ENCODE measurements at regions not wholly inside any gene's neighbourhood (a gene's known extent, or its start where the extent isn't known, plus 50 kb on each side); places are given as distances from the start of the nearest gene placed in this dataset.

DNA sequence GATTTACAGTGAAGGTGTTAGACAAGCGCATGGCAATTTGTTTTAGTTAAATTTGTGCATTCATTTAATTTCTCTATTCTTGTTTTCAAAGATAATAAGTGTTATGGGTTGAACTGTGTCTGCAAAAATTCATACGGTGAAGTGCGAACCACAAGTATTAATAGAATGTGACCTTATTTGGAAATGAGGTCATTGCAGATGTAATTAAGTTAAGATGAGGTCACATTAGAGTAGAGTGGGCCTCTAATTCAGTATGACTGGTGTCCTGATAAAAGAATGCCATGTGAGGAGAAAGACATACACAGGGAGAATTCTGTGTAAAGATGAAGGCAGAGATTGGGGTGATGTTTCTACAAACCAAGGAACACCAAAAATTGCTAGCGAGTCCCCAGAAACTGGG lies 158.8 kb upstream of the SEMA3E start:
- H3K4me1 ChIP-seq (ENCODE audit: insufficient read depth, low read length, poor library complexity, severe bottlenecking): no peaks in the 10 kb centered on the region
- no peaks in the 10 kb centered on the region for H3K9me3 ChIP-seq (ENCODE audit: low read length)
- H3K27ac ChIP-seq (ENCODE audit: low read depth, low read length, poor library complexity, severe bottlenecking): no peak overlapping the region
- no peaks in the 10 kb centered on the region for H3K36me3 ChIP-seq (ENCODE audit: insufficient read depth, low read length)
- ChIA-PET POLR2A (no interaction called here), CTCF (ENCODE audit: unreplicated experiment) (no interaction called here)
- no peak for DNase-seq (ENCODE audit: low spot score)
- intact Hi-C loops (cut with micrococcal nuclease; ENCODE audit: unreplicated experiment): no loop called here
- no TSS peak for BruUV-seq (replicated peaks)
- H2AFZ ChIP-seq (ENCODE audit: low read length): no peak overlapping the region
- TF ChIP-seq CTCF (conservative IDR thresholded peaks at IDR 0.05; ENCODE audit: low read length) (no peak), EZH2phosphoT487 (IDR thresholded peaks at IDR 0.05; ENCODE audit: borderline replicate concordance, low read depth, low read length) (no peak)
- H3K4me2 ChIP-seq (ENCODE audit: low read length): no peak overlapping the region
- H4K20me1 ChIP-seq (ENCODE audit: insufficient read depth, low read length): no peaks in the 10 kb centered on the region
- no peaks in the 10 kb centered on the region for H3K9me2 ChIP-seq (ENCODE audit: insufficient read depth, low read length)
- no peaks in the 10 kb centered on the region for H3K79me2 ChIP-seq (ENCODE audit: insufficient read depth, low read depth, low read length)
- no peak overlapping the region for H3K4me3 ChIP-seq (ENCODE audit: low read depth, low read length, poor library complexity, severe bottlenecking)

GRCh38 chr7:83806538-83806937 lies 157.6 kb upstream of the SEMA3E start:
- ChIA-PET CTCF (ENCODE audit: unreplicated experiment) (no interaction called here), POLR2A (interaction anchor here (0.7 kb wide), 1 partner anchor 61 kb away, joined by 3 read pairs; no protein-coding TSS in a partner anchor)
- Histone ChIP-seq H3K27ac (ENCODE audit: low read depth, low read length, poor library complexity, severe bottlenecking) (no peak overlapping the region), H2AFZ (ENCODE audit: low read length) (no peak overlapping the region), H4K20me1 (ENCODE audit: insufficient read depth, low read length) (no peaks in the 10 kb centered on the region), H3K4me3 (ENCODE audit: low read depth, low read length, poor library complexity, severe bottlenecking) (no peak overlapping the region), H3K9me3 (ENCODE audit: low read length) (no peaks in the 10 kb centered on the region), H3K79me2 (ENCODE audit: insufficient read depth, low read depth, low read length) (no peaks in the 10 kb centered on the region), H3K4me1 (ENCODE audit: insufficient read depth, low read length, poor library complexity, severe bottlenecking) (no peaks in the 10 kb centered on the region), H3K9me2 (ENCODE audit: insufficient read depth, low read length) (no peaks in the 10 kb centered on the region), H3K4me2 (ENCODE audit: low read length) (no peak overlapping the region), H3K36me3 (ENCODE audit: insufficient read depth, low read length) (no peaks in the 10 kb centered on the region)
- no TSS peak for BruUV-seq (replicated peaks)
- TF ChIP-seq CTCF (conservative IDR thresholded peaks at IDR 0.05; ENCODE audit: low read length) (no peak), EZH2phosphoT487 (IDR thresholded peaks at IDR 0.05; ENCODE audit: borderline replicate concordance, low read depth, low read length) (no peak)
- intact Hi-C loops (cut with micrococcal nuclease; ENCODE audit: unreplicated experiment): no loop called here
- DNase-seq (ENCODE audit: low spot score): no peak

DNA sequence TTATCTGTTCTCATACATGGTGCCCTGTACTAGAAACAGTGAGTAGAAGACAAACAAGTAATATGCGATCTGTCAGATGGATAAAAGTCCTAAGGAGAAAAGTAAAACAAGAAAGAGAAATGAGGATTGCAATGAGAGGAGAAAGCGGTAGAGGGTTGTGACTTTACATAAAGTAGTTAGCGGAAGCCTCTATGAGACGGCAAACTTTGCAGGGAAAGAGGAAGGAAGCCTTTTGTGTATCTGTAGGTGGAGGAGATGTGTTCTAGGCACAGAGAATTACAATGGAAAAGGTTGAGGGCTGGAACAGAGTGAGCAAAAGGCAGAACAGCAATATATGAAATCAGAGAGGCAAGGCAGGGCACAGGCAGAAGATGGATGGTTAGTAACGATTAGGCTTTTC lies 150.4 kb upstream of the SEMA3E start:
- ChIA-PET POLR2A (no interaction called here), CTCF (ENCODE audit: unreplicated experiment) (no interaction called here)
- H4K20me1 ChIP-seq (ENCODE audit: insufficient read depth, low read length): no peaks in the 10 kb centered on the region
- intact Hi-C loops (cut with micrococcal nuclease; ENCODE audit: unreplicated experiment): no loop called here
- no peak overlapping the region for H3K4me3 ChIP-seq (ENCODE audit: low read depth, low read length, poor library complexity, severe bottlenecking)
- H3K79me2 ChIP-seq (ENCODE audit: insufficient read depth, low read depth, low read length): no peaks in the 10 kb centered on the region
- no peaks in the 10 kb centered on the region for H3K9me3 ChIP-seq (ENCODE audit: low read length)
- TF ChIP-seq EZH2phosphoT487 (IDR thresholded peaks at IDR 0.05; ENCODE audit: borderline replicate concordance, low read depth, low read length): no peak
- no peak for TF ChIP-seq CTCF (conservative IDR thresholded peaks at IDR 0.05; ENCODE audit: low read length)
- no peaks in the 10 kb centered on the region for H3K9me2 ChIP-seq (ENCODE audit: insufficient read depth, low read length)
- no peak for DNase-seq (ENCODE audit: low spot score)
- H3K4me2 ChIP-seq (ENCODE audit: low read length): no peak overlapping the region
- no peak overlapping the region for H2AFZ ChIP-seq (ENCODE audit: low read length)
- H3K27ac ChIP-seq (ENCODE audit: low read depth, low read length, poor library complexity, severe bottlenecking): no peak overlapping the region
- BruUV-seq (replicated peaks): no TSS peak
- H3K36me3 ChIP-seq (ENCODE audit: insufficient read depth, low read length): no peaks in the 10 kb centered on the region
- no peaks in the 10 kb centered on the region for H3K4me1 ChIP-seq (ENCODE audit: insufficient read depth, low read length, poor library complexity, severe bottlenecking)
